ENCODE measurements at regions not wholly inside any gene's neighbourhood (a gene's known extent, or its start where the extent isn't known, plus 50 kb on each side); places are given as distances from the start of the nearest gene placed in this dataset.
"Not testable (repeated sequence)": the region's sequence is repeated elsewhere in the genome, so short reads cannot be mapped to it uniquely, and the experiment has no call there.

DNA sequence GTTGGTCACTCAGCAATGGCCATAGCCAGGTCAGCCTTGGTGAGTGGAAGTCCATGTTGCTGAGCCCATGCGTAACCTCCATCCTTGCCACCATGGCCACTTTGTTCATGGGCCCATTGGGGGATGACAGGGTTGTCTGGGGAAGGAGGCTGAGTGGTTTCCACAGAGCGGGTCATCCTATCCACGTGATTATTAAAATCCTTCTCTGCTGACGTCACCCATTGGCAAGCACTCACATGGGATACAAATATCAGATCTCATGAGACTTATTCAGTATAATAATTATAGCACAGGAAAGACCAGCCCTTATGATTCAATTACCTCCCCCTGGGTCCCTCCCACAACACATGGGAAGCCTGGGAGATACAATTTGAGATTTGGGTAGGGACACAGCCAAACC is 534.8 kb downstream of the DIPK2A start:
- TF ChIP-seq, protein P1, sequence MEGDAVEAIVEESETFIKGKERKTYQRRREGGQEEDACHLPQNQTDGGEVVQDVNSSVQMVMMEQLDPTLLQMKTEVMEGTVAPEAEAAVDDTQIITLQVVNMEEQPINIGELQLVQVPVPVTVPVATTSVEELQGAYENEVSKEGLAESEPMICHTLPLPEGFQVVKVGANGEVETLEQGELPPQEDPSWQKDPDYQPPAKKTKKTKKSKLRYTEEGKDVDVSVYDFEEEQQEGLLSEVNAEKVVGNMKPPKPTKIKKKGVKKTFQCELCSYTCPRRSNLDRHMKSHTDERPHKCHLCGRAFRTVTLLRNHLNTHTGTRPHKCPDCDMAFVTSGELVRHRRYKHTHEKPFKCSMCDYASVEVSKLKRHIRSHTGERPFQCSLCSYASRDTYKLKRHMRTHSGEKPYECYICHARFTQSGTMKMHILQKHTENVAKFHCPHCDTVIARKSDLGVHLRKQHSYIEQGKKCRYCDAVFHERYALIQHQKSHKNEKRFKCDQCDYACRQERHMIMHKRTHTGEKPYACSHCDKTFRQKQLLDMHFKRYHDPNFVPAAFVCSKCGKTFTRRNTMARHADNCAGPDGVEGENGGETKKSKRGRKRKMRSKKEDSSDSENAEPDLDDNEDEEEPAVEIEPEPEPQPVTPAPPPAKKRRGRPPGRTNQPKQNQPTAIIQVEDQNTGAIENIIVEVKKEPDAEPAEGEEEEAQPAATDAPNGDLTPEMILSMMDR (IDR thresholded peaks at IDR 0.05), result not testable (repeated sequence)
- TF ChIP-seq POLR2A, EP300 (IDR thresholded peaks at IDR 0.05): not testable (repeated sequence)

Data from tibial nerve (tissue), 4 donors.